ENCODE measurements at regions not wholly inside any gene's neighbourhood (a gene's known extent, or its start where the extent isn't known, plus 50 kb on each side); places are given as distances from the start of the nearest gene placed in this dataset.

GRCh38 chr3:192980632-192981031 lies 63.0 kb upstream of the MB21D2 start:
- no peak for DNase-seq (ENCODE audit: low read depth in 1 of 2, low spot score in 2 of 2)
- H4K20me1 ChIP-seq (replicated peaks in 1 of 2; ENCODE audit: control insufficient read depth in 1 of 2, insufficient read depth in 2 of 2, low read length in 2 of 2), result no peaks in the 10 kb centered on the region
- H3K18ac ChIP-seq (ENCODE audit: extremely low read depth, low read length), result no peak overlapping the region
- no peaks in the 10 kb centered on the region for H3K4me1 ChIP-seq (replicated peaks in 1 of 4; ENCODE audit: control insufficient read depth in 3 of 4, insufficient read depth in 4 of 4, low read length in 3 of 4)
- H3K9me3 ChIP-seq (ENCODE audit: insufficient read depth in 2 of 2, low read depth in 1 of 2, low read length in 1 of 2), result no peaks in the 10 kb centered on the region
- ChIA-PET POLR2A (ENCODE audit: partially characterized antibody) (no interaction called here), CTCF (ENCODE audit: partially characterized antibody) (interaction anchor here (0.6 to 1.5 kb wide), 2 partner anchors 39 to 156 kb away, joined by 3 read pairs; no protein-coding TSS in a partner anchor)
- no peak overlapping the region for H3K27ac ChIP-seq (ENCODE audit: low read depth, low read length)
- H3K4me2 ChIP-seq (ENCODE audit: insufficient read depth in 1 of 2, low read depth in 2 of 2, low read length in 2 of 2), result no peak overlapping the region
- H3K27me3 ChIP-seq (replicated peaks in 1 of 4; ENCODE audit: control insufficient read depth in 3 of 4, extremely low read depth in 1 of 4, insufficient read depth in 3 of 4, low read length in 3 of 4), result no peaks in the 10 kb centered on the region
- no peak overlapping the region for H3K23ac ChIP-seq (ENCODE audit: insufficient read length)
- no peak overlapping the region for H3K9ac ChIP-seq (replicated peaks in 1 of 4; ENCODE audit: extremely low read depth in 1 of 4, low read depth in 3 of 4, low read length in 3 of 4)
- H2BK5ac ChIP-seq (ENCODE audit: low read depth, low read length), result no peak overlapping the region
- H3K4ac ChIP-seq (replicated peaks; ENCODE audit: insufficient read length, low read depth, low read length), result no peak overlapping the region
- H4K5ac ChIP-seq (ENCODE audit: insufficient read length, low read depth, low read length), result no peak overlapping the region
- H3K79me2 ChIP-seq (ENCODE audit: control insufficient read depth in 1 of 2, insufficient read depth in 2 of 2, low read length in 2 of 2), result no peaks in the 10 kb centered on the region
- H2BK15ac ChIP-seq (ENCODE audit: low read length), result no peak overlapping the region
- no peaks in the 10 kb centered on the region for H3K23me2 ChIP-seq (ENCODE audit: low read depth, low read length)
- no peak overlapping the region for H2AK5ac ChIP-seq (ENCODE audit: low read depth, low read length)
- no peak overlapping the region for H2BK12ac ChIP-seq (ENCODE audit: low read depth, low read length)
- 92% methylated on average over 5 of the region's 5 CpGs; no CpG with 5 or more reads in 1 of the 2 experiments for WGBS, 2 experiments (ENCODE audit: extremely low coverage in 1 of 2, insufficient coverage in 1 of 2, insufficient read length in 1 of 2, insufficient replicate concordance in 2 of 2, low coverage in 1 of 2, low lambda C conversion rate in 2 of 2, missing lambda C conversion rate in 1 of 2)
- H2BK20ac ChIP-seq (ENCODE audit: low read length), result no peak overlapping the region
- H3K36me3 ChIP-seq (ENCODE audit: control insufficient read depth in 2 of 4, insufficient read depth in 4 of 4, low read length in 3 of 4), result no peaks in the 10 kb centered on the region
- H3K56ac ChIP-seq (replicated peaks; ENCODE audit: insufficient read length, low read depth, low read length), result no peak overlapping the region
- no peak overlapping the region for H4K8ac ChIP-seq (ENCODE audit: extremely low read depth, insufficient read depth, low read length)
- no peak for FAIRE-seq
- H3K4me3 ChIP-seq (ENCODE audit: extremely low read depth in 1 of 4, insufficient read depth in 2 of 4, low read depth in 3 of 4, low read length in 4 of 4), result no peak overlapping the region
- no peak overlapping the region for H4K91ac ChIP-seq (replicated peaks; ENCODE audit: insufficient read length, low read length)
- H2BK120ac ChIP-seq (replicated peaks; ENCODE audit: low read depth, low read length), result no peak overlapping the region
- H3K14ac ChIP-seq (ENCODE audit: insufficient read length), result no peak overlapping the region
- no peaks in the 10 kb centered on the region for H3K79me1 ChIP-seq (ENCODE audit: low read depth, low read length)
- no peak overlapping the region for H2AFZ ChIP-seq (ENCODE audit: low read length)
- TF ChIP-seq BRCA1 (IDR thresholded peaks at IDR 0.05; ENCODE audit: low read depth, low read length) (no peak), CHD2 (IDR thresholded peaks at IDR 0.05; ENCODE audit: low read length) (no peak), CHD1 (IDR thresholded peaks at IDR 0.05; ENCODE audit: low read depth, low read length) (no peak), EP300 (IDR thresholded peaks at IDR 0.05; ENCODE audit: borderline replicate concordance in 1 of 2, low read depth in 2 of 2, low read length in 2 of 2) (no peak), NRF1 (IDR thresholded peaks at IDR 0.05; ENCODE audit: low read depth, low read length) (no peak)
- TF ChIP-seq, protein P1, sequence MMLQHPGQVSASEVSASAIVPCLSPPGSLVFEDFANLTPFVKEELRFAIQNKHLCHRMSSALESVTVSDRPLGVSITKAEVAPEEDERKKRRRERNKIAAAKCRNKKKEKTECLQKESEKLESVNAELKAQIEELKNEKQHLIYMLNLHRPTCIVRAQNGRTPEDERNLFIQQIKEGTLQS (IDR thresholded peaks at IDR 0.05; ENCODE audit: insufficient read depth, low read depth, low read length), result no peak
